ENCODE measurements at regions not wholly inside any gene's neighbourhood (a gene's known extent, or its start where the extent isn't known, plus 50 kb on each side); places are given as distances from the start of the nearest gene placed in this dataset.

- H3K9me3 Mint-ChIP-seq, result peaks cover 0 to 7% (median 2%) of the 10 kb centered on the region in 7 donors
- H3K36me3 Mint-ChIP-seq, result no peaks in the 10 kb centered on the region
- H3K27ac Mint-ChIP-seq, result no peak overlapping the region
- H3K27me3 Mint-ChIP-seq (ENCODE audit: low read depth in 3 of 3), result peaks cover 0 to 2% (median 1%) of the 10 kb centered on the region in 3 donors
- no peak overlapping the region for H3K4me3 Mint-ChIP-seq
- WGBS (ENCODE audit: insufficient coverage), result no CpG with 5 or more reads among the region's 2 CpGs
- Histone ChIP-seq H3K27ac (ENCODE audit: low read depth in 1 of 2, low read length in 2 of 2) (no peak overlapping the region), H3K4me1 (ENCODE audit: control insufficient read depth in 1 of 2, insufficient read depth in 2 of 2, low read length in 2 of 2) (no peaks in the 10 kb centered on the region), H3K36me3 (replicated peaks in 1 of 2; ENCODE audit: control insufficient read depth in 1 of 2, insufficient read depth in 2 of 2, low read length in 2 of 2) (no peaks in the 10 kb centered on the region), H3K4me2 (replicated peaks; ENCODE audit: extremely low read depth, low read length, poor library complexity, severe bottlenecking) (no peak overlapping the region), H3K9me3 (replicated peaks in 1 of 2; ENCODE audit: control insufficient read depth in 1 of 2, insufficient read depth in 1 of 2, low read length in 2 of 2) (no peaks in the 10 kb centered on the region), H3K9ac (ENCODE audit: insufficient read depth, low read length, poor library complexity, severe bottlenecking) (no peak overlapping the region), H3K4me3 (replicated peaks in 1 of 3; ENCODE audit: low read depth in 2 of 3, low read length in 3 of 3) (no peak overlapping the region), H4K20me1 (ENCODE audit: insufficient read depth, low read length) (no peaks in the 10 kb centered on the region), H2AFZ (ENCODE audit: insufficient read depth, low read depth, low read length, poor library complexity, severe bottlenecking) (no peak overlapping the region), H3K27me3 (ENCODE audit: control insufficient read depth in 2 of 2, insufficient read depth in 2 of 2, low read length in 2 of 2) (no peaks in the 10 kb centered on the region), H3K79me2 (ENCODE audit: insufficient read depth, low read length) (no peaks in the 10 kb centered on the region)
- intact Hi-C loops (cut with micrococcal nuclease), result no loop called here
- H3K4me1 Mint-ChIP-seq, result no peaks in the 10 kb centered on the region
- DNase-seq, result no peak
- no peak for TF ChIP-seq CTCF (IDR thresholded peaks at IDR 0.05)
Measured at GRCh38 chr3:135623558-135623957, 342.0 kb upstream of the PPP2R3A start.

- H3K36me3 Mint-ChIP-seq, result no peaks in the 10 kb centered on the region
- intact Hi-C loops (cut with micrococcal nuclease), result no loop called here
- H2AFZ ChIP-seq (ENCODE audit: insufficient read depth, low read depth, low read length, poor library complexity, severe bottlenecking), result no peak overlapping the region
- H3K4me1 Mint-ChIP-seq, result no peaks in the 10 kb centered on the region
- no peak overlapping the region for H3K27ac Mint-ChIP-seq
- no peaks in the 10 kb centered on the region for H3K79me2 ChIP-seq (ENCODE audit: insufficient read depth, low read length)
- 100% methylated on average over 2 of the region's 4 CpGs for WGBS (ENCODE audit: insufficient coverage)
- no peak for DNase-seq
- no peak for TF ChIP-seq CTCF (IDR thresholded peaks at IDR 0.05)
- no peaks in the 10 kb centered on the region for H4K20me1 ChIP-seq (ENCODE audit: insufficient read depth, low read length)
- no peaks in the 10 kb centered on the region for H3K9me3 ChIP-seq (replicated peaks in 1 of 2; ENCODE audit: control insufficient read depth in 1 of 2, insufficient read depth in 1 of 2, low read length in 2 of 2)
- H3K27me3 ChIP-seq (ENCODE audit: control insufficient read depth in 2 of 2, insufficient read depth in 2 of 2, low read length in 2 of 2), result no peaks in the 10 kb centered on the region
- H3K9ac ChIP-seq (ENCODE audit: insufficient read depth, low read length, poor library complexity, severe bottlenecking), result no peak overlapping the region
- peaks cover 0 to 17% (median 0%) of the 10 kb centered on the region in 7 donors for H3K9me3 Mint-ChIP-seq
- H3K36me3 ChIP-seq (replicated peaks in 1 of 2; ENCODE audit: control insufficient read depth in 1 of 2, insufficient read depth in 2 of 2, low read length in 2 of 2), result no peaks in the 10 kb centered on the region
- H3K4me3 ChIP-seq (replicated peaks in 1 of 3; ENCODE audit: low read depth in 2 of 3, low read length in 3 of 3), result no peak overlapping the region
- H3K27ac ChIP-seq (ENCODE audit: low read depth in 1 of 2, low read length in 2 of 2), result no peak overlapping the region
- no peaks in the 10 kb centered on the region for H3K27me3 Mint-ChIP-seq (ENCODE audit: low read depth in 3 of 3)
- H3K4me1 ChIP-seq (ENCODE audit: control insufficient read depth in 1 of 2, insufficient read depth in 2 of 2, low read length in 2 of 2), result no peaks in the 10 kb centered on the region
- H3K4me3 Mint-ChIP-seq, result no peak overlapping the region
- H3K4me2 ChIP-seq (replicated peaks; ENCODE audit: extremely low read depth, low read length, poor library complexity, severe bottlenecking), result no peak overlapping the region
Measured at GRCh38 chr3:135627057-135627456, 338.5 kb upstream of the PPP2R3A start.
